Hematopoietic multipotent progenitor cell treated with erythropoietin and hydrocortisone succinate and interleukin-3 and kit ligand, for 6 days (in vitro differentiated cells): ENCODE measurements at regions not wholly inside any gene's neighbourhood (a gene's known extent, or its start where the extent isn't known, plus 50 kb on each side); places are given as distances from the start of the nearest gene placed in this dataset.

Experiments
- DNase-seq: peaks from one replicate; pipeline ENCODE4 v3.0.0-alpha.2; 2015

GRCh38 chr10:3995302-3996210 is 210.5 kb upstream of the KLF6 start:
- DNase-seq, result no peak

DNA sequence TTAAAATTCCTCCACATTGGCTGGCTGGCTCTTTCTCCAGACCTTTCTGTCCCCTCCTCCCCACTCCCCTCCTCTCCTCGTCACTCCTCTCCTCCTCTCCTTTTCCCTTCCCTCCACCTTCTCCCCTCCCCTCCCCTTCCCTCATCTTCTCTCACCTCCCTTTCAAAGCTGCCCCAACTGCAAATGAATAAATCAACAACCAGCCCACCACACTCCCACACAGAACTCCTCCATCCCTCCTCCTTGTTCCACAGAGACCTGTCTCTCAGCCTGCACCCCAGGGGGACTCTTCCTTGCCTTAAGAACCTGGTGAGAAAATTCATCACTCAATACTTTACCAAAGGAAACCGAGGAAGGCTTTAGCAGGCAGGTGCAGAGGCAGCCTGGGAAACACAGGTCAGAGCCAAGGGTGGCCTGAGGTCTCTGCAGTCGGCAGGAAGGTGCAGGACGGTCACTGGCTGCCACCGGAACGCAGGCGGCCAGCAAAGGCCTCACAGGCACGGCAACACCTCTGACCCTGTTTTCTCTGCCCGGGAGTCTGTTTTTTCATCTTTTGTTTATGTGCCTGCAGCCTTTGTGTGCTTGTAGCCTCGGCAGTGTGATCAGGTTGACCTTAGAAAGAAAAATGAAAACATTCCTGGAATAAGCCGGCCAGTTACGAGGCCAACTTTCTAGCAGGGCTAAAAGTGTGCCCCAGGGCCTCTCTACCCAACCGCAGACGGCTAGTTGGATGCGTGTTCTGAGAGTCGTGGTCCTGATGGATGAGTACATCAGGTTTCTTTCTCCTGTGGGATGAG is 207.6 kb upstream of the KLF6 start:
- DNase-seq, result no peak

GRCh38 chr10:3990307-3990706 is 205.3 kb upstream of the KLF6 start:
- DNase-seq, result no peak

GRCh38 chr10:3987143-3987974 is 202.3 kb upstream of the KLF6 start:
- DNase-seq, result no peak

GRCh38 chr10:3986493-3987142 is 201.6 kb upstream of the KLF6 start:
- peak; percentile 11 for DNase-seq

DNA sequence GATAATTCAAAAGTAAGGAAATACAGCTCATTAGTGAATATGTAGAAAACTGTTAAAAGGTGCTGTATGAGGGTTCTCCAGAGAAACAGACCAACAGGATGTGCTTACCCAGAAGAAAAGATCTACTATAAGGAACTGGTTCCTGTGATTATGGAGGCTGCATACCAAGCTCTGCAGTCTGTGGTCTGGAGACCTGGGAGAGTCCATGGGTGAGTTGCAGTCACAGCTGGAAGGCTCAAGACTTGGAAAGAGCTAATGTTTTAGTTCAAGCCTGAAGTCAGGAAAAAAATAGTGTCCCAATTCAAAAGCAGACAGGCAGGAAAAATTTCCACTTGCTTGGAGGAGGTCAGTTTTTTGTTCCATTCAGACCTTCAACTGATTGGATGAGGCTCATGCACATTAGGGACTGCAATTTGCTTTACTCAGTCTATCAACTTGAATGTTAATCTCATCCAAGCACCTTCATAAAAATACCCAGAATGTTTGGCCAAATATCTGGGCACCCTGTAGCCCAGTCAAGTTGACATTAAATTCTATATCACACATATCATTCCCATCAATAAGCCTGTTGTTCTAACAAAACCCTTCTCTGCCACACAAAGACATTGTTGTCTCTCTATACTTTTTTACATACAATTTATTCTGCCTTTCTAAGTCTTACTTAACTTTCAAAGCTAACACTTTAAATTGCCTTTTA is 197.9 kb upstream of the KLF6 start:
- no peak for DNase-seq

- no peak for DNase-seq
Measured at GRCh38 chr10:3981300-3981699, 196.3 kb upstream of the KLF6 start.

DNA sequence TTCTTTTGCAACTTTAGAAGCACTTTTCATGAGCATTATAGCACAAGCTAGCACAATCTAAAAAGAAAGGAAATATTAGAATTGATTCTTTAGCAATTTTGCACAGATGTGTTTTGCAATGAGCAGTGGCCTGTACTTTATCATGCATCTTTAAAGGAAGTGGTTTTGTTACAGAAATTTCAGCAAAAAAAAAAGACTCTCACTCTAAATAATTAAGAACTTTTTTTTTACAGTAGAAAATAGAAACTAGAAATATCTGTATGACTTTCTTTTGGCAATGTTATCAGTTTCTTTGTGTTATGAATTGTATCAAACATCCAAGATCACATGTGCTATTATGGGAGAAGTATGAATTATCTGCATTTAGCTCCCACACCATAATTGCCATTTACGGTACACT is 195.7 kb upstream of the KLF6 start:
- peak; percentile 58 for DNase-seq

DNA sequence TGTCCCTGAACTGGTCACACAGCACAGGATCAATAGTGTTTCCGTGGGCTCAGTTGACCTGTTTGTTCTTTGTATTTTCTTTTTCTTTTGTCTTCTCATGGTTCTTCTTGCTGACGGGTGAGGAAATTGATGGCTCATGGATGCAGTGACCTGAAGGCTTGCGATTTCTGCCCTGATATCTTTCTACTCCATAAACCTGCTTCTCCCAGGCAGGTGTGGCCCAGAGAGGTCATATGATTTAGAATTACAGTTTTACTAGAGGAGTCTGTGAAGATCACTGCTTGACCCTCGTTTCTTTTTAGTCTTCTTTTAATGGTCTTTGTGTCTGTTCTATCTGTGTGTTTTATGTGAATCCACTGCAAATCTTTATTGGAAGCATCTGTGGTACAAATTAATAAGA is 195.1 kb upstream of the KLF6 start:
- DNase-seq, result no peak

GRCh38 chr10:3978761-3979160 is 193.8 kb upstream of the KLF6 start:
- DNase-seq, result no peak

- DNase-seq, result no peak
Measured at GRCh38 chr10:3978174-3978573, 193.2 kb upstream of the KLF6 start.

DNA sequence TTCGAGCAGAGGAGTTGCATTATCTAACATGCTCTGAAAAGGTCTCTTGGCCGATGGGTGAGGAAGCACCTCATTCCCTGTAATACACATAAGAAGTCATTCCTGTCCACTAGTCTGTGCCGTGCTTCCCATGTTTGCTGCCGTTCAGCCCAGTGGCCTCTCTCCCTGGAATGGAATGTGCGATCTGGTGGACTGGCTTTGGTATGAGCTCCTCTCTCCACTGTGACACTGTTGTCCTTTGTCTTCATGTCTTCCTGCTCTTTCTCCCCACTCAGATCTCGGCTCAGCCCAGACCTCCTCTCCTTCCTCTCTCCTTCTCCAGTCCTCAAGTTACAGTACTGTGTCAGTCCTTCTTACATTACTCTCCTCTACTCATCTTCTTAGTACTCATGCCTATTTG is 192.8 kb upstream of the KLF6 start:
- no peak for DNase-seq

GRCh38 chr10:3976718-3977117 is 191.7 kb upstream of the KLF6 start:
- no peak for DNase-seq

GRCh38 chr10:3976171-3976570 is 191.2 kb upstream of the KLF6 start:
- no peak for DNase-seq

DNA sequence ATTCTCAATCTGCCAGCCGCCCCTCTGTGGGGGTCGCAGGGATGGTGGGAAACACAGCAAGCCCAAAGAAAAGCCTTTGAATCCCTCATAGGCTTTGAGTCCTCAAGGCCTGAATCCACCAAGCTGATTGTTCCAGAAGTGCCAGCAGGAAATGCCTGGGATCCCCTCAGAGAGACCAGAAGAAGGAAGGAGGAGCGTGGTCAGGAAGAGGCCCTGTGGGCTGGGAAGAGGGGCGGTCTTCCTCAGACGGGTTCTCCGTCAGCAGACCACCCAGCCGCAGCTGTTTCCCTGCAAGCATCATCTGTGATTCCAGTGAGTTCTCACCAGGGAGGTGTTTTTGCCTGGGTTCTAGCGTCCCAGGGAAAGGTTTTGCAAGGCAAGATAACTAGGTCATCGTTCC is 190.0 kb upstream of the KLF6 start:
- DNase-seq, result no peak

- peak; percentile 57 for DNase-seq
Measured at GRCh38 chr10:3972460-3973301, 187.7 kb upstream of the KLF6 start.

DNA sequence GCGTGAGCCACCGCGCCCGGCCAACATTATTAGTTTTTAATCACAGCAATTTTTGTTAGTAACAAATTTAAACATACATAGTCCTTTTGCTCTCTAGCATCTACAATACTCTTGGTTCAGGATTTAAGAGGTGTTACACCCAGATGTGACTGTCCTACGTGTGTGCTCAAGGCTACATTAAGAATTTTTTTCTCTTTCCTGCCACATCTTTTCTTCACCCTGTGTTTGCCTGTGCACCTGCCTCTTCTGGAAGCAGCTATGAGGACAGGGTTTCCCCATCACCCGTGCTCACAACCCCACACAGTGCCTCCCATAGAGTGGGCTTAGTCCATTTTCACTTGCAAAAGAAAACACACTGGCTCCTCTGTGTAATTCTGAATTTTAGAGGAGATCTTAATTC is 186.7 kb upstream of the KLF6 start:
- no peak for DNase-seq

GRCh38 chr10:3969876-3970666 is 185.1 kb upstream of the KLF6 start:
- DNase-seq, result no peak

DNA sequence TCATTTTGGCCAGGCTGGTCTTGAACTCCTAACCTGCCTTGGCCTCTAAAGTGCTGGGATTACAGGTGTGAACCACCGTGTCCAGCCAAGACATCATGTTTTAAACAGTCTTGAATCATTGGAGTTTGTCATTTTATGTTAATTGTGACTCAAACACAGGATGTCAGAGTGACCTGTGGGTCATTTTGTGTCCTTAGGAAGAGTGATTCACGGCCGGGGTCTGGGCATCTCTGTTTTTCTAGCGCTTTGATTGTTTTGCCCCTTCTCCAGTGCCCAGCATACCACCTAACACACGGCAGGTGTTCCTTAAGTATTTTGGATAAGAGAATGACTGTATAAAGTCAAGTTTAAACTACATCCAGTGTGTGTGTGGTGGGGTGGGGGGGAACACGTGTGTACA is 183.7 kb upstream of the KLF6 start:
- no peak for DNase-seq

DNA sequence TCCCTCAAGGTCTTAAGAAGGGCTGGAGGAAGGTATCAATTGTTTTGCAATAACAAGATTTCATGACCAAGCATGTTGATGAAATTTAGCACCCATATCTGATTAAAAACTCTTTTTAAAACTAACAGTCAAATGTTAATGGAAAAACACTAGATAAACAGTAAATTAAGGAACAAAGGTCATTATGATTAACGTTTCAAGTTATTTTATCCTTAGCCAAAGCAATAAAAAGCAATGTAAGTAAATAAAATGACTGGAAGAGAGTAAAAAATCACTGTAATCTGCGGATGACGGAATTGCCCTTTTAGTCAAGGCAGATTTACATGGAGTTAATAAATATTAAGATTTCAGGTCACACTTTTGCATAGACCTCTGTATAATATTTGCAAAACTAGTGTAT is 179.5 kb upstream of the KLF6 start:
- peak; percentile 19 for DNase-seq
